ENCODE measurements at regions not wholly inside any gene's neighbourhood (a gene's known extent, or its start where the extent isn't known, plus 50 kb on each side); places are given as distances from the start of the nearest gene placed in this dataset.

GRCh38 chr5:69035665-69036064 lies 58.1 kb upstream of the SLC30A5 start:
- Histone ChIP-seq H3K4me3 (ENCODE audit: low read depth in 2 of 2, low read length in 2 of 2) (no peak overlapping the region), H3K27me3 (ENCODE audit: control insufficient read depth, insufficient read depth, low read length) (peaks cover 6% of the 10 kb centered on the region), H3K9me3 (ENCODE audit: control insufficient read depth, insufficient read depth, low read depth, low read length) (no peaks in the 10 kb centered on the region), H3K36me3 (ENCODE audit: control insufficient read depth, insufficient read depth, low read length) (no peaks in the 10 kb centered on the region), H3K27ac (ENCODE audit: low read length) (no peak overlapping the region), H3K4me1 (ENCODE audit: control insufficient read depth, insufficient read depth, low read length) (no peaks in the 10 kb centered on the region)
- ATAC-seq (no peak), DNase-seq (ENCODE audit: low read depth, low spot score) (no peak)
- ChIA-PET POLR2A (no interaction called here), CTCF (no interaction called here)
- intact Hi-C loops (cut with micrococcal nuclease; ENCODE audit: unreplicated experiment) (no loop called here), in situ Hi-C loops (cut with HindIII; ENCODE audit: low pct_unique_long_range_greater_than_20kb, low sequenced_read_pairs) (no loop called here)
- no TSS peak for BruUV-seq (replicated peaks)
- no peak for TF ChIP-seq CTCF (IDR thresholded peaks at IDR 0.05)
- no peak for TF ChIP-seq TCF7L2 (IDR thresholded peaks at IDR 0.05; ENCODE audit: low read depth, low read length)
- TF ChIP-seq, protein P1, sequence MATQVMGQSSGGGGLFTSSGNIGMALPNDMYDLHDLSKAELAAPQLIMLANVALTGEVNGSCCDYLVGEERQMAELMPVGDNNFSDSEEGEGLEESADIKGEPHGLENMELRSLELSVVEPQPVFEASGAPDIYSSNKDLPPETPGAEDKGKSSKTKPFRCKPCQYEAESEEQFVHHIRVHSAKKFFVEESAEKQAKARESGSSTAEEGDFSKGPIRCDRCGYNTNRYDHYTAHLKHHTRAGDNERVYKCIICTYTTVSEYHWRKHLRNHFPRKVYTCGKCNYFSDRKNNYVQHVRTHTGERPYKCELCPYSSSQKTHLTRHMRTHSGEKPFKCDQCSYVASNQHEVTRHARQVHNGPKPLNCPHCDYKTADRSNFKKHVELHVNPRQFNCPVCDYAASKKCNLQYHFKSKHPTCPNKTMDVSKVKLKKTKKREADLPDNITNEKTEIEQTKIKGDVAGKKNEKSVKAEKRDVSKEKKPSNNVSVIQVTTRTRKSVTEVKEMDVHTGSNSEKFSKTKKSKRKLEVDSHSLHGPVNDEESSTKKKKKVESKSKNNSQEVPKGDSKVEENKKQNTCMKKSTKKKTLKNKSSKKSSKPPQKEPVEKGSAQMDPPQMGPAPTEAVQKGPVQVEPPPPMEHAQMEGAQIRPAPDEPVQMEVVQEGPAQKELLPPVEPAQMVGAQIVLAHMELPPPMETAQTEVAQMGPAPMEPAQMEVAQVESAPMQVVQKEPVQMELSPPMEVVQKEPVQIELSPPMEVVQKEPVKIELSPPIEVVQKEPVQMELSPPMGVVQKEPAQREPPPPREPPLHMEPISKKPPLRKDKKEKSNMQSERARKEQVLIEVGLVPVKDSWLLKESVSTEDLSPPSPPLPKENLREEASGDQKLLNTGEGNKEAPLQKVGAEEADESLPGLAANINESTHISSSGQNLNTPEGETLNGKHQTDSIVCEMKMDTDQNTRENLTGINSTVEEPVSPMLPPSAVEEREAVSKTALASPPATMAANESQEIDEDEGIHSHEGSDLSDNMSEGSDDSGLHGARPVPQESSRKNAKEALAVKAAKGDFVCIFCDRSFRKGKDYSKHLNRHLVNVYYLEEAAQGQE (IDR thresholded peaks at IDR 0.05; ENCODE audit: insufficient read depth in 1 of 2, low read depth in 2 of 2, low read length in 1 of 2): no peak
- no peak for TF ChIP-seq SIN3A (IDR thresholded peaks at IDR 0.05; ENCODE audit: borderline replicate concordance, insufficient read depth, low read depth, low read length)
- no peak for TF ChIP-seq POLR2AphosphoS5 (IDR thresholded peaks at IDR 0.05; ENCODE audit: low read depth, low read length)

DNA sequence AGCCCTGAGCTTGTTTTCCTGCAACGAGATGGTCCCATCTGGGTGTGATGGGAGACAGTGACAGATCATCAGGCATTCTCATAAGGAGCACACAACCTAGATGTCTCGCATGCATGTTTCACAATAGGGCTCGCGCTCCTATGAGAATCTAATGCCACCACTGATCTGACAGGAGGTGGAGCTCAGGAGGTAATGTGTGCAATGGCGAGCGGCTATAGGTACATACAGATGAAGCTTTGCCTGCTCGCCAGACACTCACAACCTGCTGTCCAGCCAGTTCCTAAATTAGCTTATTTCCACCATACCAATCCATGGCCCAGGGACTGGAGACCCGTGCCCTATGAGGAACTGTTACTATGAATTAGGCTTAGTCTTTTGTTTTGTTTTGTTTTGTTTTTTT lies 55.3 kb upstream of the SLC30A5 start:
- ChIA-PET POLR2A (interaction anchor here (0.7 kb wide), 1 partner anchor 44 kb away, joined by 3 read pairs; no protein-coding TSS in a partner anchor), CTCF (no interaction called here)
- intact Hi-C loops (cut with micrococcal nuclease; ENCODE audit: unreplicated experiment): no loop called here

More for the DNA sequence above, 55.3 kb upstream of the SLC30A5 start:
- no peaks in the 10 kb centered on the region for H3K9me3 ChIP-seq (ENCODE audit: control insufficient read depth, insufficient read depth, low read depth, low read length)
- in situ Hi-C loops (cut with HindIII; ENCODE audit: low pct_unique_long_range_greater_than_20kb, low sequenced_read_pairs): no loop called here
- H3K36me3 ChIP-seq (ENCODE audit: control insufficient read depth, insufficient read depth, low read length): no peaks in the 10 kb centered on the region
- H3K4me3 ChIP-seq (ENCODE audit: low read depth in 2 of 2, low read length in 2 of 2): no peak overlapping the region
- no TSS peak for BruUV-seq (replicated peaks)
- ATAC-seq (no peak), DNase-seq (ENCODE audit: low read depth, low spot score) (no peak)
- TF ChIP-seq CTCF (IDR thresholded peaks at IDR 0.05) (no peak), TCF7L2 (IDR thresholded peaks at IDR 0.05; ENCODE audit: low read depth, low read length) (no peak), SIN3A (IDR thresholded peaks at IDR 0.05; ENCODE audit: borderline replicate concordance, insufficient read depth, low read depth, low read length) (no peak), POLR2AphosphoS5 (IDR thresholded peaks at IDR 0.05; ENCODE audit: low read depth, low read length) (no peak)
- TF ChIP-seq, protein P1 (IDR thresholded peaks at IDR 0.05; ENCODE audit: insufficient read depth in 1 of 2, low read depth in 2 of 2, low read length in 1 of 2): no peak
- H3K27me3 ChIP-seq (ENCODE audit: control insufficient read depth, insufficient read depth, low read length): no peaks in the 10 kb centered on the region
- no peak overlapping the region for H3K27ac ChIP-seq (ENCODE audit: low read length)
- peaks cover 2% of the 10 kb centered on the region; the same call in 1 of the 2 replicates for H3K4me1 ChIP-seq (ENCODE audit: control insufficient read depth, insufficient read depth, low read length)
